Naive thymus-derived CD8-positive, alpha-beta T cell (primary cell): ENCODE measurements at regions not wholly inside any gene's neighbourhood (a gene's known extent, or its start where the extent isn't known, plus 50 kb on each side); places are given as distances from the start of the nearest gene placed in this dataset.

ENCODE experiments used
- ATAC-seq, 2 donors: fragments of 150-1000 bp; cut with Tn5 transposase in 1 of 2; sonication (Bioruptor Pico), chemical (Tn5 transposase) in 1 of 2; 1 replicate in 1 of 2; 2 replicates in 1 of 2; pipeline ENCODE4 v1.10.0; 2021; ENCODE audit warnings: mild to moderate bottlenecking in 2 of 2, moderate library complexity in 2 of 2
- POLR2A ChIA-PET: fragments of 350-600 bp; sonication (Branson Sonifier 250); formaldehyde crosslinking; loops from one replicate; lab custom pipeline; 2021; ENCODE audit warnings: antibody characterized with exemption; lab: Charles Lee
- DNase-seq, 10 donors: peaks; one replicate each; pipeline versions ENCODE4 v3.0.0 to v3.0.0-alpha.2; 2020 to 2022
- H3K27ac Mint-ChIP-seq, 10 donors: one replicate each; pipeline ENCODE4 v1.8.0; 2020 to 2022; ENCODE audit warnings: mild to moderate bottlenecking in 10 of 10, mixed read lengths in 10 of 10, moderate library complexity in 4 of 10, inconsistent platforms in 1 of 10
- H3K27me3 Mint-ChIP-seq, 5 donors: one replicate each; pipeline ENCODE4 v1.8.0; 2021 to 2022; ENCODE audit warnings: mixed read lengths in 5 of 5
- H3K36me3 Mint-ChIP-seq, 3 donors: one replicate each; pipeline ENCODE4 v1.8.0; 2020 to 2022; ENCODE audit warnings: mixed read lengths in 3 of 3, mild to moderate bottlenecking in 2 of 3, inconsistent platforms in 1 of 3
- H3K4me1 Mint-ChIP-seq, 4 donors: one replicate each; pipeline ENCODE4 v1.8.0; 2021 to 2022; ENCODE audit warnings: mixed read lengths in 4 of 4
- H3K4me3 Mint-ChIP-seq, 10 donors: one replicate each; pipeline ENCODE4 v1.8.0; 2020 to 2022; ENCODE audit warnings: mild to moderate bottlenecking in 10 of 10, mixed read lengths in 10 of 10, moderate library complexity in 6 of 10, inconsistent platforms in 1 of 10
- H3K9me3 Mint-ChIP-seq, 9 donors: one replicate each; pipeline ENCODE4 v1.8.0; 2020 to 2022; ENCODE audit warnings: mixed read lengths in 9 of 9, mild to moderate bottlenecking in 3 of 9, inconsistent platforms in 1 of 9, moderate library complexity in 1 of 9

GRCh38 chr6:23114812-23115504 lies 545.6 kb downstream of the HDGFL1 start:
- Mint-ChIP-seq H3K4me3 (no peak overlapping the region), H3K9me3 (peaks cover 6 to 29% (median 13%) of the 10 kb centered on the region in 9 donors), H3K27ac (no peak overlapping the region), H3K27me3 (no peaks in the 10 kb centered on the region), H3K4me1 (no peaks in the 10 kb centered on the region), H3K36me3 (peaks cover 0 to 11% (median 0%) of the 10 kb centered on the region in 3 donors)
- DNase-seq: no peak
- no peak for ATAC-seq
- POLR2A ChIA-PET: no interaction called here

- POLR2A ChIA-PET: no interaction called here
- Mint-ChIP-seq H3K9me3 (peaks cover 4 to 31% (median 18%) of the 10 kb centered on the region in 9 donors), H3K27ac (no peak overlapping the region), H3K27me3 (no peaks in the 10 kb centered on the region), H3K4me3 (no peak overlapping the region), H3K4me1 (no peaks in the 10 kb centered on the region), H3K36me3 (peaks cover 0 to 5% (median 0%) of the 10 kb centered on the region in 3 donors)
- ATAC-seq: no peak
- no peak for DNase-seq
Observed at GRCh38 chr6:23137611-23138010, 568.2 kb downstream of the HDGFL1 start.

- H3K36me3 Mint-ChIP-seq: peaks cover 0 to 3% (median 0%) of the 10 kb centered on the region in 3 donors
- H3K27ac Mint-ChIP-seq: no peak overlapping the region
- H3K27me3 Mint-ChIP-seq: no peaks in the 10 kb centered on the region
- no peak for ATAC-seq
- no peaks in the 10 kb centered on the region for H3K4me1 Mint-ChIP-seq
- no peak for DNase-seq
- POLR2A ChIA-PET: no interaction called here
- no peak overlapping the region for H3K4me3 Mint-ChIP-seq
- peaks cover 4 to 18% (median 9%) of the 10 kb centered on the region in 9 donors for H3K9me3 Mint-ChIP-seq
Observed at GRCh38 chr6:23140871-23141270, 571.5 kb downstream of the HDGFL1 start.

GRCh38 chr6:23145781-23146180 lies 576.4 kb downstream of the HDGFL1 start:
- Mint-ChIP-seq H3K9me3 (peaks cover 0 to 3% (median 0%) of the 10 kb centered on the region in 9 donors), H3K4me3 (no peak overlapping the region), H3K36me3 (no peaks in the 10 kb centered on the region), H3K27ac (no peak overlapping the region), H3K27me3 (no peaks in the 10 kb centered on the region), H3K4me1 (no peaks in the 10 kb centered on the region)
- DNase-seq: no peak
- ATAC-seq: no peak
- POLR2A ChIA-PET: no interaction called here

GRCh38 chr6:23154159-23154558 lies 584.8 kb downstream of the HDGFL1 start:
- Mint-ChIP-seq H3K4me1 (no peaks in the 10 kb centered on the region), H3K36me3 (no peaks in the 10 kb centered on the region), H3K9me3 (peaks cover 0 to 6% (median 0%) of the 10 kb centered on the region in 9 donors), H3K27ac (no peak overlapping the region), H3K27me3 (no peaks in the 10 kb centered on the region), H3K4me3 (no peak overlapping the region)
- no peak for DNase-seq
- POLR2A ChIA-PET: no interaction called here
- ATAC-seq: no peak

- Mint-ChIP-seq H3K27me3 (peaks cover 0 to 3% (median 0%) of the 10 kb centered on the region in 5 donors), H3K4me3 (no peak overlapping the region), H3K27ac (no peak overlapping the region), H3K9me3 (peaks cover 0 to 18% (median 4%) of the 10 kb centered on the region in 9 donors), H3K4me1 (no peaks in the 10 kb centered on the region), H3K36me3 (no peaks in the 10 kb centered on the region)
- ATAC-seq (no peak), DNase-seq (no peak)
- POLR2A ChIA-PET: no interaction called here
Observed at GRCh38 chr6:23170049-23170448, 600.7 kb downstream of the HDGFL1 start.

- Mint-ChIP-seq H3K9me3 (peaks cover 0 to 3% (median 0%) of the 10 kb centered on the region in 9 donors), H3K4me1 (no peaks in the 10 kb centered on the region), H3K4me3 (no peak overlapping the region), H3K27ac (no peak overlapping the region), H3K36me3 (no peaks in the 10 kb centered on the region), H3K27me3 (peaks cover 0 to 2% (median 0%) of the 10 kb centered on the region in 5 donors)
- no peak for DNase-seq
- ATAC-seq: no peak
- POLR2A ChIA-PET: no interaction called here
Observed at GRCh38 chr6:23173234-23173633, 603.9 kb downstream of the HDGFL1 start.

GRCh38 chr6:23174781-23175361 lies 605.5 kb downstream of the HDGFL1 start:
- Mint-ChIP-seq H3K36me3 (no peaks in the 10 kb centered on the region), H3K9me3 (peaks cover 0 to 3% (median 0%) of the 10 kb centered on the region in 9 donors), H3K27me3 (no peaks in the 10 kb centered on the region), H3K4me3 (no peak overlapping the region), H3K27ac (no peak overlapping the region), H3K4me1 (no peaks in the 10 kb centered on the region)
- DNase-seq (no peak), ATAC-seq (no peak)
- POLR2A ChIA-PET: no interaction called here

GRCh38 chr6:23175391-23175790 lies 606.0 kb downstream of the HDGFL1 start:
- POLR2A ChIA-PET: no interaction called here
- DNase-seq: no peak
- Mint-ChIP-seq H3K36me3 (no peaks in the 10 kb centered on the region), H3K27ac (no peak overlapping the region), H3K27me3 (no peaks in the 10 kb centered on the region), H3K4me1 (no peaks in the 10 kb centered on the region), H3K4me3 (no peak overlapping the region), H3K9me3 (peaks cover 0 to 3% (median 0%) of the 10 kb centered on the region in 9 donors)
- ATAC-seq: no peak

- DNase-seq (no peak), ATAC-seq (no peak)
- no peaks in the 10 kb centered on the region for H3K4me1 Mint-ChIP-seq
- no peaks in the 10 kb centered on the region for H3K27me3 Mint-ChIP-seq
- H3K9me3 Mint-ChIP-seq: peaks cover 0 to under 1% (median 0%) of the 10 kb centered on the region in 9 donors
- H3K36me3 Mint-ChIP-seq: no peaks in the 10 kb centered on the region
- no peak overlapping the region for H3K4me3 Mint-ChIP-seq
- POLR2A ChIA-PET: no interaction called here
- H3K27ac Mint-ChIP-seq: no peak overlapping the region
Observed at GRCh38 chr6:23176471-23176870, 607.1 kb downstream of the HDGFL1 start.

- ATAC-seq (no peak), DNase-seq (no peak)
- Mint-ChIP-seq H3K4me1 (no peaks in the 10 kb centered on the region), H3K9me3 (no peaks in the 10 kb centered on the region), H3K27ac (no peak overlapping the region), H3K36me3 (no peaks in the 10 kb centered on the region), H3K27me3 (no peaks in the 10 kb centered on the region), H3K4me3 (no peak overlapping the region)
- POLR2A ChIA-PET: no interaction called here
Observed at GRCh38 chr6:23176883-23177282, 607.5 kb downstream of the HDGFL1 start.

- POLR2A ChIA-PET: no interaction called here
- H3K4me3 Mint-ChIP-seq: no peak overlapping the region
- ATAC-seq (no peak), DNase-seq (no peak)
- no peaks in the 10 kb centered on the region for H3K4me1 Mint-ChIP-seq
- no peaks in the 10 kb centered on the region for H3K27me3 Mint-ChIP-seq
- H3K9me3 Mint-ChIP-seq: no peaks in the 10 kb centered on the region
- H3K27ac Mint-ChIP-seq: no peak overlapping the region
- no peaks in the 10 kb centered on the region for H3K36me3 Mint-ChIP-seq
Observed at GRCh38 chr6:23177806-23178205, 608.4 kb downstream of the HDGFL1 start.

GRCh38 chr6:23179994-23180393 lies 610.6 kb downstream of the HDGFL1 start:
- Mint-ChIP-seq H3K27ac (no peak overlapping the region), H3K9me3 (peaks cover 0 to 3% (median 0%) of the 10 kb centered on the region in 9 donors), H3K4me3 (no peak overlapping the region), H3K36me3 (no peaks in the 10 kb centered on the region), H3K27me3 (peaks cover 0 to 3% (median 0%) of the 10 kb centered on the region in 5 donors), H3K4me1 (no peaks in the 10 kb centered on the region)
- POLR2A ChIA-PET: no interaction called here
- DNase-seq (no peak), ATAC-seq (no peak)
